Raji (cell line): ENCODE measurements at regions not wholly inside any gene's neighbourhood (a gene's known extent, or its start where the extent isn't known, plus 50 kb on each side); places are given as distances from the start of the nearest gene placed in this dataset.

ENCODE experiments used
- POLR2A ChIP-seq: IDR thresholded peaks from 2 replicates; pipeline ENCODE4 v1.6.1; 2011; ENCODE audit warnings: low read depth, low read length, control low read depth; ENCODE audit not compliant: insufficient read depth

DNA sequence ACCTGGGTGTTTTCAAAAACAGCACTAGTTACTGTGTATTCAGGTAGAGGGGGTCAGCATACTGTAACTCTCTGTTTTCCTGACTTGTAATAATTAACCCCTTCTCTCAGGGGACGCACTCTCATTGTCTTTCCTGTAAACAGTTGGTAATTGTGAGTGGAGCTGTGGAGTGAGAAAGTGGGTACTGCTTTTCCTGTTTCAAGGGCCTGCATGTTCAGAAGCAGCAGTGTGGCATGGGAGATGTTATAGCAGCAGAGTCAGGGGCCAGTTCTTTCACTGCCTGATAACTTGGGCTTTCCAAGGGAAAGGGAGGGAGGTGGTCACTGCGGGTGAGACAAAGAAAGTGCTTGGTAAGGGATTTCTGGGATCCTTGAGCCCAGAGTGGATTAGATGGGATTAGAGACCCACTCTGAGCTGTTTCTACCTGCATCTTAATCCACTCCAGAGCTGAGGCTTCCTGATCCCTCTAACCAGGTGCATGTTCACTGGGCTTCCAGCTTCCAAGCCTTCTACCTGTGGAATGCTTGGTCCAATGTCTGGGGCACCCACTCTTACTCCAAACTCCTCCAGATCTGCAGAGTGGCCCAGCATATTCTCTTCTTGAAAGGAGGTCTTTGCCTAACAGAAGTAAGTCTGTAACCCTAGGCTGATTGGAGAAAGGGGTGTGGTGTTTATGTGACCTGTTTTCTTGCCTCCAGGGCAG, 105.2 kb downstream of the RPLP1 start:
- TF ChIP-seq POLR2A, result no peak

GRCh38 chr15:69559440-69560190, 107.0 kb downstream of the RPLP1 start:
- TF ChIP-seq POLR2A, result no peak

GRCh38 chr15:69561071-69561784, 108.6 kb downstream of the RPLP1 start:
- no peak for TF ChIP-seq POLR2A

DNA sequence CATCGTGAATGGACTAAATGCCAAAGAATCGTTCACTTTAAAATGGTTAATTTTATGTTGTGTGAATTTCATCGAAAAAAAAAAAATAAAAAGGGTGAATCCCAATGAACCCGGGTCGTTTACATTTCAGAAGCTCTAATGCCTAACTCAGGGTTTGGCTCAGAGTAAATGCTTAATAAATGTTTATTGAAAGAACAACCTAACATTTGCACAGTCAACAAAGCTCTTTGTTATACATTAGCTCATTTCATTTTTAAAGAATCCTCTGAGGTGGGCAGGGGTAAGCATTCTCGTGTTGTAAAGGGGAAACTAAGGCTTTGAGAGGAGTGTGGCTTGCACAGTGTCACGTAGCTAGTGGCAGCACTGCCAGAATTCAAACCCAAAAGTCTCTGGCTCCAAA, 109.5 kb downstream of the RPLP1 start:
- no peak for TF ChIP-seq POLR2A

DNA sequence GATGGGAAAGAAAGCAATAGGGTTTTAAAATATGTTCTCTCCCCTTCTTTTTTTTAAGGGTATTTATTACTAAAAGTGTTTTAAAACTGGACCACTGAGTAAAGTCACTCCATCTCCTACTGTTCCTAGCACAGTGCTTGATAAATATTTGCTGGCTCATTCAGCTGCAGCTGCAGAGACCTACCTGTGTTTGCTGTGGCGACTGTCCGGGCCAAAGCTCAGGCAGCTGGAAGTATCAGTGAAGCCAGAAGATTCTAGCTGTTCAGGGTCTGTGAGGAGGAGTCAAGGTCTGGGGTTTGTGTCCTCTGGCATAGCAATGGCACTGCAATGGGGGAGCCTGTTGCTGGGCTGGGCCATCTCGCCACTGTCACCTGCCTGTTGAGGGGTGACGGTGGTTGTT, 109.9 kb downstream of the RPLP1 start:
- no peak for TF ChIP-seq POLR2A

GRCh38 chr15:69565066-69565655, 112.5 kb downstream of the RPLP1 start:
- TF ChIP-seq POLR2A, result no peak

DNA sequence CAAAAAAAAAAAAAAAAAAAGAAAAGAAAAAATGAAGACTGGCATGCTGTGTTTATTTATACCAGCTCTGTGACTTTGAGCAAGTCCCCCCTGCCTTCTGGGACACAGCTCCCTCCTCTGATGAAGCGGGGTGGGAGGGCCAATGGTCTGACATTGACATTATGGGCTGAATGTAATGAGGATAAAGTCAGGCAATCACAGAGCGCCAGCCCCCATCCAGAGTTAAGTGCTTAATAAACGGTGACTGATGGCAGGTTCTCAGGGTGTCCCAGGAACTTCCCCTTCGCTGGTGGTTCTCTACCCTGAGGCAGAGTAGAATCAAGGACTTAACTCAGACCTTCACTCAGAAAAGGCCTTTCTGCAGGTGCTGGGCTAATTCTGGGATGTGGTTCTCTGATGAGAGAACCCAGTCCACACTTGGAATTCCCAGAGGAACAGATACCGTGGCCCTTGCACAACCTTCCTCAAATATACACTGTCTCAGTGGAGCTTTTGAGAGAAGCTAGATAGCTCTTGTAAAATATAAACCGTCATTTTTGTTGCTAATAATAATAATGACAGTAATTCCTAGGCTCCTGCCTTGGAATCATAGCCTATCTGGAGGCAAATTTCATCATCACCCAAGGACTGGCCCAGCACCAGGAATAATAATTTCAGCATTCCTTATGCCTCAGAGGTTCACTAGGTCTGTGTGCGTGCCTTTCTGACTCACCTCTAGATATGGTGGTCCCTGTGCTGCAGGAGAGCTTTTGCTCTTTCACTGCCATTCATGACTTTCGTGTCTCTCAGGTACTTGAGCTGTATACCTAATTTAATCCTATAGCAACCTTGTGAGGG, 115.8 kb downstream of the RPLP1 start:
- no peak for TF ChIP-seq POLR2A

- no peak for TF ChIP-seq POLR2A
These were observed 117.8 kb downstream of the RPLP1 start for GRCh38 chr15:69570454-69570853.

- TF ChIP-seq POLR2A, result no peak
These were observed 118.4 kb downstream of the RPLP1 start for GRCh38 chr15:69570997-69571396.

GRCh38 chr15:69573815-69574475, 121.3 kb downstream of the RPLP1 start:
- no peak for TF ChIP-seq POLR2A

GRCh38 chr15:69574506-69574905, 121.9 kb downstream of the RPLP1 start:
- TF ChIP-seq POLR2A, result no peak

DNA sequence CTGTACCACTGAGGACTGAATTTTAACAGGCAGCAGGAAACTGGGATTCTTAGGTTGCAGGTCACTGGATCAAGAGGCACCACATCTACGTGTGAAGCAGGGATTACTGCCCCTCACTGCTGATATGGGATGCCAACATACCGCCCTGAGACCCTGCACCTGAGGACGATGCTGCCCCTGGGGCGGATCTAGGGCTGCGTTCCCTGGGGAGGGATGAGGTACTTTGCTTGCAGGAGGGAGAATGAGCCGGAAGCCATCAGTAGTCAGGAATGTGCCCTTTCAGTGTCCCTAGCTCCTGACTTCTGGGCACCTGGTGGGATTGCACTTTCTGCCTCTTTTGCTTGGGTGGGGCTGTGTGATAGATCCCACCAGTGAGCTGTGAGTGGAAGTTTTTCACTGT, 122.8 kb downstream of the RPLP1 start:
- TF ChIP-seq POLR2A, result no peak

DNA sequence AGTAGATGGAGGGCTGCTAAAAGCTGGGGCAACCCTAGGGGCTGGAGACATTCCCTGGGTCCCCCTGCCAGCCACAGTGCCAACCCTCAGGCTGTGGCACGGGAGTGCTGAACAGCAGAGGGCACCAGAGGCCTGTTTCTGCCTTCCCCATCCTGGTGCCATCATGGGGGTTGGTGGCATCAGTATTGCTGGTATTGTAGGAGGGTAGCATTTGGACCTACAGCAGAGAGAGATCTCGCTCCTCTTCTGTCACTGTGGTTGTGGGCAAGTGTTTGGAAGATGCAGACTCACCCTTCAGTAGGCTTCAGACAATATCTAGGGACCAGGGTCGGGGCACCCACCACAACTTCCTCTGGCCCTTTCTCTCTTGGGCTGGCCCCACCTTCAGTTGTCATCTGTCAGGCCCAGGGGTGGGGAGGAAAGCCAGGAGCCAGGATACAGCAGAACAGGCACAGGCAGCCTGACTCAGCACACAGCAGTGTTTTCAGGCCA, 123.5 kb downstream of the RPLP1 start:
- no peak for TF ChIP-seq POLR2A

DNA sequence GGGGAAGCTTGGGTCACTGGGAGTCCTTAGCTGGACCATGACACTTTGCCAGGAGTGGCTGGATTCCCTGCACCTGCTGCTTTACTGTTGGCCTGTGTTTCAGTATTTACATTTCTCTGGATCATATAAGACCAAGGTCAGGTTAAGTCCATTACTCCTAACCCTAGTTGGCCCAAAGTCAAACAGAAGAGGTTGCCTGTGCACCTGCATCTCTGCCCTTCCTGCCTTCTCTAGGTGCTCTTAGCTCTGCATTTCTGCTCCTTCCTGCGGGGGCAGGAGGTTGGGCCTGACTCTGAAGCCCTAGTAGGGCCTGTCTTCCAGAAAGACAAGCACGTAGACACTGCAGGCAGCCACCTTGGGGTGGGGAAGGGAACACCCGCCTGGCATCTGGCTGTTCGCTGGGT, 124.3 kb downstream of the RPLP1 start:
- no peak for TF ChIP-seq POLR2A
